DMS 273 (cell line): ENCODE measurements at regions not wholly inside any gene's neighbourhood (a gene's known extent, or its start where the extent isn't known, plus 50 kb on each side); places are given as distances from the start of the nearest gene placed in this dataset.
A peak's percentile ranks its signal among the peaks of the same experiment; 100 is the strongest.

ENCODE experiments used
- DNase-seq: peaks from one replicate; lab custom pipeline; 2025; ENCODE audit not compliant: unreplicated experiment; lab: John Stamatoyannopoulos, UW

DNA sequence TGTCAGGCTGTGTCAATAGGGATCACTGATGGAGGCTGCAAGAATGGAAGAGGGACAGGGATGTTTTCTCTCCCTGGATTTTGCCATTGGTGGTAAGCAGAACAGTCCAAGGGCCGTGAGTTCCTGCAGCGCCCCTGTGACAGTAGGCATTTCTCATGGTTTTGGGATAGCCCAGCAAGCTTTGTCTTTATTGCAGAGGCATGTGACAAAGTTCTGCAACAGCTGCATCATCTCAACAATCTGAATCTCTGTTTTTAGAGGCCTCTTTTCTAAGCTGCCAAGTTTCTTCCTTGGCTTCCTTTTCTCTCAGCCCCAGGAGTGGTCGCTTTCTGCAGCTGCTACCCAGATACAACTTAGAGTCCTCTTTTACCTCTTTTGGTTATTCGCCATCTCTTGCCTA is 95.7 kb upstream of the TSHZ3 start:
- DNase-seq = no peak

DNA sequence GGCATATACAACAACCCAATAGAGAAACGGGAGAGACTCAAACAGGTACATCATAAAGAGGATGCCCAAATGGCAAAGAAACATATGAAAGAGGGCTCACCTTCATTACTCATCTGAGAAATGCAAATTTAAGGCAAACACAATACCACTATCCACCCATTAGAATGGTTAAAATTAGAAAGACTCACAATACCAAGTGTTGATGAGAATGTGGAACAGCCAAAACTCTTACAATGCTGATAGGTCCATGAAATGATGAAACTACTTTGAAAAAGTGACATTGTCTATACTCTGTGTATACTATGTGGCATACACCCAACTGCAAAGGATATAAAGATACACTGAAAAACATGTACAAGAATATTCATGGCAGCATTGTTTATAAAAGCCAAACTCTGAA is 96.2 kb upstream of the TSHZ3 start:
- DNase-seq = no peak

DNA sequence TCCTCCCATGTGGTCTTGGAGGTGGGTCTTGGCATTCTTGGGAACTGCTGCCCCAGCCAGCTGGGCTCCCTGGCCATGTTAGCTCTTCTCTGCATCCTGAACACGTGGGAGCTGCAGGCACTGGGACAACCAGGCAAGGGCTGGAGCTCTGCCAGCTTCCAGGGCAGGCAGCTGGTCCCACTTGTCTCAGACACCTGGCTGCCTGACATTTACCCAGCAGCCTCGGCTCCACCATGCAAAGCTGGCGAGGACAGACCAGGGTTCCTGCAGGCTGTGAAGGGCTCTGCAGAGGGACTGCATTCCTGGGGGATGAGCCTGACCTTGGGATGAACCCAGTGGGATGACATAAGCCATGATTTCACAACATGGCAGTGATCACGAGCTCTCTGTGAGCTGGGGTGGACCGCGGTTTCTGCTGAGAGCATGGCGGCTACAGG is 99.0 kb upstream of the TSHZ3 start:
- peak; percentile 59 for DNase-seq

DNA sequence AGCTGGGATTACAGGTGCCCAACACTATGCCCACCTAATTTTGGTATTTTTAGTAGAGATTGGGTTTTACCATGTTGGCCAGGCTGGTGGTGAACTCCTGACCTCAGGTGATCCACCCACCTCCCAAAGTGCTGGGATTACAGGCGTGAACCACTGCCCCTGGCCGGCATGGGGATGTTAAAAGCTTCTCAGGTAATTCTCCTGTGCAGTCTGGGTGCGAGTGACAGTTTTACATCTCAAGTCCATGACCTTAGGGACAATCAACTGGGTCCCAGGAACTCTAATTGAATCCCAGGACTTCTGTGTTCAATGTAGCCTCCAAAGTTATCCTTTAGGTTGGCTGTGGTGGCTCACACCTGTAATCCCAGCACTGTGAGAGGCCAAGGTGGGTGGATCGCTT is 100.1 kb upstream of the TSHZ3 start:
- no peak for DNase-seq

DNA sequence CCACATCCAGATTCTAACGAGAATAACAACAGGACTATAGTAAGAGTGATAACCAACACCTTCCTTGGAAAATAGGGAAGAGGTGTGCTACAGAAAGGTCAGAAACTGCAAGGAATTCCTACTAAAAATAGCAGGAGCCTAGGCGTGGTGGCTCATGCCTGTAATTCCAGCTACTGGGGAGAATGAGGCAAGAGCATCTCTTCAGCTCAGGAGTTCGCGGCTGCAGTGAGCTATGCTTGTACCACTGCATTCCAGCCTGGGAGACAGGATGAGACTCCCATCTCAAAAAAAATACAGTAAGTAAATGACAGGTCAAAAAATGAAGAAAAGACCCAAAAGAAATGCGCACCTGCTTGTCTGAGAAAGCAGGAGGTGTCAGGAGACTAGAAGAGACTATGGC is 101.5 kb upstream of the TSHZ3 start:
- no peak for DNase-seq

DNA sequence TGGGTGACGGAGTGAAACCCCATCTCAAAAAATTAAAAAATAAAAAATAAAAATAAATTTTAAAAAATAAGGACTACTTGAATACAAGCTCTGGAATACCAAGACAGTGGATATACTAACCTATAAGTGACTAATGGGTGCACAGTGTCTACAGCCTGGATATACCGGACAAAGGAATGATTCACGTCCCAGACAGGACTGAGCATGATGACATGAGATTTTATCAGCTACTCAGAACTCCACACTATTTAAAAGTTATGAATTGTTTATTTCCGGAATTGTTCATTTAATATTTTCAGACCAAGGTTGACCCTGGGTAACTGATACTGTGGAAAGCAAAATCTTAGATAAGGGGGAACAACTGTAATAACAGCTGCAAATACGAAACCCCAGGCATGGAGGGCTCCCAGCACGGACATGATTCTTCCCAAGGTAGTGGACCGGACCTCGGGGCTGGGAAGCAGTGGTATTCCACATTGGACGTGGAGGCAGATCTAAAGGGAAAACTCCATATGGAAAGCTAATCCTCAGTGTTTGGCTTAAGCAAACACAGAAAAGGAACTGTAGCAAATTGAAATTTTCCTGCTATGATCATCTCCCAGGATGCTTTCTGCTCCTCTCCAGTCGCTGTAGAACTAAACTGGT is 102.6 kb upstream of the TSHZ3 start:
- DNase-seq = no peak

DNA sequence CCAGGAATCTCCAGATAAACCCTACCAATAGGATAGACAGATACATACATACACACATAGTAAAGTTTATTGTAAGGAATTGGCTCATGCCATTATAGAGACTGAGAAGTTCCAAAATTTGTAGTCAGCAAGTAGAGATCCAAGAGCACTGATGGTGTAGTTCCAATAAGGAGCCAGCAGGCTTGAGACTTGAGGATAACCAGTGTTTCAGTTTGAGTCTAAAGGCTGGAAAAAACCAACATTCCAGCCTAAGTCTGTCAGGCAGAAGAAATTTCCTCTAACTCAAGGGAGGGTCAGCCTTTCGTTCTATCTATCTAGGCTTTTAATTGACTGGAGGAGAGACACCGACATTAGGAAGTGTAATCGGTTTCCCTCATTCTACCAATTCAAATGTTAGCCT is 110.2 kb upstream of the TSHZ3 start:
- no peak for DNase-seq

DNA sequence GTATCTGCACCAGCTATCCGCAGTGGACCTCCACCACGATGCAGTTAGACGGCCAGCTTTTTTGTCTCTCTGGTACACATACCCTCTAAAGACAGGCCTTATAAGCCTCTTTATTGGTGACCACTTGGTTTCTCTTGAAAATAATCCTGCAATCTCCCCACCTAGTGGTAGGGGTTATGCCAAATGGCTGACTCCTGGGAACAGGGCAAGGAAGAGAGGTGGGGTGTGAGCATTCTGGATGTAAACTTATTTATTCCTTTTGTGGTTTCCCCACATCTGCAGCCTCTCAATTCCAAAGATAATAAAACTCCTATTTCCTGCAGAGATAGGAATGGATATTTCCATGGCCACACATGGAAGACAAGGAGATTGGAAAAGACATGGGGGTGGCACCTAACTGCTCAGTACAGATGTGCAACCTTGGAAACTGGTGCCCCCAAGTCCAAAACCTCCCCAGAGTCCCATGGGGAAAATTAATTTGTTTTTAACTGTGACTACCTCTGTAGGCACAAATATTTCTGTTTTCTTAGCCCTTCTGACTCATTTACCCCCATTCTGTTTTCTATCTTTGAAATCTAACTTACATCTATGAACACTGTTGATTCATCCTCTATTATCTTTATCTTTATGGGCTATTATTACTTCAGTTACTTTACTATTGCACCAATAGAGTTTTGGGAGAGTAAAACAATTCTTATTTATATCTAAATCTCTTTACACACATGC is 112.7 kb upstream of the TSHZ3 start:
- DNase-seq = no peak

DNA sequence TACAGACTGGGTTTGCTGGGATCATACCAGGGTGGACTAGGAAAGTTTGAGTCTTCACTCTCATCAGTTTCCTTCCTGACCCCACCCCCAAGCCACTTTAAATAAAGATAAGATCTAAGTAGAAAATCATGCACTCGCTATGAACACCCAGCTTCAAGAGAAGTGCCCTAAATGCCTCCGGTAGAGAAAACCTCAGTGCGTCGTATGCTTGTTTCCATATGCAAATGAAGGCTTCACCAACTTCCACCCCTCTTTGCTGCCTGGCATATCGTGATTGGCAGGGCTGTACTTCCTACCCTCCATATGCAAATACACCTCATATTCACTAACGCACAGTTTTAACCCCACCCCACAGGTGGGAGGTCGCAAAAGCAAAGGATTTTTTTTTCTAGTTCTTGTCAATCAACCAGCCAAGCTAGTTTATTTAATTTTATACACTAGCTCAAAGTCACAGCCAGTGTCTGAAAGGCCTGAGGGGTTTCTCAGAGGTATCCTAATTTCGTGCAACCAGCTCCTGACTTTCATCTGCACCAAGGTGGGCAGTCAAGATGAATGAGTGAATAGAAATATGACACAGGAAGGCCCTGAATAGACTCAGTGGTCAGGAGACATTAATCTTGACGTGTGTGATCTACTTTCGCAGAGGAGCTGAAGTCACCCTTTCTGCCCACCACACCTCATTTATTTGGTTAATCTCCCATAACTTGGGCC is 121.1 kb upstream of the TSHZ3 start:
- no peak for DNase-seq

DNA sequence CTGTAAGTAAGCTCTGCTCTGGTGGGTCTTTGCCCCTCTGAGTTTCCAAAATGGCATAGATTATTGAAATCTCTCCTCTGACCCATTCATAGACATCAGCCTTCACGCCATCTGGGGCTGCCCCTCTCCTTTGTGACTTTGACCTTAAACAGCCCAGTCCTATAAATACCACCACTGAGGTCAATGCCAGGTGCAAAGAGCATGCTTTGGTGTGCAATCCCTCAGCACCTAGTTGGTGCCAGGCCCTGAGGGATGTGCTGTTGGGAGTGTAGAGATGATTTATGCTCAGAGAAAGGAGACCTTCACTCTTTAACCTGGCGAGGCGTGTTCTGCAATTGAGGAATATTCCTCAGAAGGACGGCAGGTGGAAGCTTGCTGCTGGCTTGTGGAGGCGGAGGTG is 121.7 kb upstream of the TSHZ3 start:
- DNase-seq = no peak

DNA sequence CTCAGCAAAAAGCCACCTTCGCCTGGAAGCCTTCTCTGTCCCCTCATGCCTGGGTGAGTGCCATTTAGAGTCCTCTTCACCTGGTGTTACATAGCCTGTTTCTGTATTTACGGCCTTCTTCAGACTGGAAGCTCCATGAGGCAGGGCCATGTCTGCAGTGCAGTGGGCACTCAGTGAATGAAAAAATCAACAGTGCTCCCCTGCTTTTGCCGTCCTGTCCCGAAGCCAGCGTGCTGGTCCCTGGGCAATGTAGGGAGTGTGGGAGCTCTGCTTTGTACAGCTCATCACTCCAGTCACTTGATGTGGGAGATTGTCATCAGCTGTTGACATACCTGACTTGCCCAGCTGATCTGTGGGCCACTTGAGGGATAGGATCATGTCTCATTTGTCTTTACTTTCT is 129.0 kb upstream of the TSHZ3 start:
- DNase-seq = no peak

DNA sequence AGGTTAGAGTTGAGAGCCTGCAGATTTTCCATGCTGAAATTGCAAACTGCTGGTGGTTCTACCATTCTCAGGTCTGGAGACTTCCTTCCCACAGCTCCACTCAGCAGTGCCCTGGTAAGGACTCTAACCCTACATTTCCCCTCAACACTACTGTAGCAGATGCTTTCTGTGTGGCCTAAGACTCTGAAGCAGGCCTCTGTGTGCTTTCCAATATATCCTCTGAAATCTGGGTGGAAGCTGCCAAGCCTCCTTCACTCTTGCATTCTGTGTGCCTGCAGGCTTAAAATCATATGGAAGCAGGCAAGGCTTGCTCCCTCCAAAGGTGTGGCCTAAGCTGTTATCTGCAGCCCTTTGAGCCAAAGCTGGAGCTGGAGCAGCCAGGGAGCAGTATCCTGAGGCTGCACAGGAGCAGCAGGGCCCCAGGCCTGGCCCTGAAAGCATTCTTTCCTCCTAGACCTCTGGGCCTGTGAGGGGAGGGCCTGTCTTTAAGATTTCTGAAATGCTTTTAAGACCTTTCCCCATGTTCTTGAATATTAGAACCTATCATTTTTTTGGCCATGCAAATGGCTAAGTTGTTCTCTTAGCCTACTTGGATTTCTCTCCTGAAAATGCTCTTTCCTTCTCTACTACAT is 134.1 kb upstream of the TSHZ3 start:
- no peak for DNase-seq

DNA sequence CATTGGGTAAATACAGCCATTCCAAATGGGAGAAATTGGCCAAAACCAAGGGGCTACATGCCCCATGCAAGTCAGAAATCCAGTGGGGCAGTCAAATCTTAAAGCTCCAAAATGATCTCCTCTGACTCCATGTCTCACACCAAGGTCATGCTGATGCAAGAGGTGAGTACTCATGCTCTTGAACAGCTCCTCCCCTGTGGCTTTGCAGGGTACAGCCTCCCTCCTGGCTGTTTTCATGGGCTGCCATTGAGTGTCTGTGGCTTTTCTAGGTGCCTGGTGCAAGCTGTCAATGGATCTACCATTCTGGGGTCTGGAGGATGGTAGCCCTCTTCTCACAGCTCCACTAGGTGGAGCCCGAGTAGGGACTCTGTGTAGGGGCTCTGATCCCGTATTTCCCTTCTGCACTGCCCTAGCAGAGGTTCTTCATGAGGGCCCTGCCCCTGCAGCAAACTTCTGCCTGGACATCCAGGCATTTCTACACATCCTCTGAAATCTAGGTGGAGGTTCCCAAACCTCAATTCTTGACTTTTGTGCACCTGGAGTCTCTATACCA is 135.7 kb upstream of the TSHZ3 start:
- peak; percentile 17 for DNase-seq

DNA sequence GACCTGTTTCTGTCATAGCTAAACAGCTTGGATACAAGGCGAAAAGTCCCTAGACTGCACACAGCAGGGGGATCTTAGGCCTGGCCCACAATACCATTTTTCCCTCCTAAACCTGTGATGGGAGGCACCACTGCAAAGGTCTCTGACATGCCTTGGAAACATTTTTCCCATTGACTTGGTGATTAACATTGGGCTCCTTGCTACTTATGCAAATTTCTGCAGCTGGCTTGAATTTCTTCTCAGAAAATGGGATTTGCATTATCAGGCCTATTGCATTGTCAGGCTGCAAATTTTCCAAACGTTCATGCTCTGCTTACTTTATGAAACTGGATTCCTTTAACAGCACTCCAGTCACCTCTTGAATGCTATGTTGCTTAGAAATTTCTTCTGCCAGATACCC is 136.2 kb upstream of the TSHZ3 start:
- no peak for DNase-seq

DNA sequence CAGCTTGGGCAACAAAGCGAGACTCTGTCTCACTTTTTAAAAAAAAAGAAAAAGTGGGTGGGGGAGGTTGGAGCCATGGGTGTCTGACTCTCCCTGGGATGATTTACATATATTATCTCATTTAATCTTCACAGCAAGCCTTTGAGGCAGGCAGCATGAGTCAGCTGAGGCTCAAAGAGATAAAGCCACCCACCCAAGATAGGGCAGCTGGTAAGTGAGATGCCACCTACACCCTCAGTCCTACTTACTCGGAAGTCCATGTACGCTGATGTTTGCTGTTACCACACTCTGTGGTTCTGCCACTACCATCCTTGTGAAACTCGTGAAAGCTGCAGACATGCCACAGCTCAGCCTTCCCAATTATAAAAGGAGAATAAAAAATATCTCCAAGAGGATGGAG is 142.0 kb upstream of the TSHZ3 start:
- DNase-seq = no peak

DNA sequence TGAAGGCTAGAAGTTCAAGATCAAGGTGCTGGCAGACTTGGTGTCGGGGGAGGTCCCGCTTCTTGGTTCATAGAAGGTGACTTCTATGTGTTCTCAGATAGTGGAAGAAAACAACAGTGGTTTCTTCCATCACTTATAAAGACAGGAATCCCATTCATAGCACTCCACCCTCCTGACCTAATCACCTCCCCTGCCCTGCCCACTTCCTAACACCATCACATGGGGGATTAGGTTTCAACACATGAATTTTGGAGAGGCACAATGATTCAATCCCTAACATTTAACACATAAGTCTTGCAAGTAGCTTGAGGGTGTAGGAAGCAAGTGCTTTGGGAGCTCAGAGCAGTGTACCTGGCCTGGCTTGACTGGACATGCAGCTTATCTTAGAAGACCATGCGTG is 142.8 kb upstream of the TSHZ3 start:
- DNase-seq = no peak

DNA sequence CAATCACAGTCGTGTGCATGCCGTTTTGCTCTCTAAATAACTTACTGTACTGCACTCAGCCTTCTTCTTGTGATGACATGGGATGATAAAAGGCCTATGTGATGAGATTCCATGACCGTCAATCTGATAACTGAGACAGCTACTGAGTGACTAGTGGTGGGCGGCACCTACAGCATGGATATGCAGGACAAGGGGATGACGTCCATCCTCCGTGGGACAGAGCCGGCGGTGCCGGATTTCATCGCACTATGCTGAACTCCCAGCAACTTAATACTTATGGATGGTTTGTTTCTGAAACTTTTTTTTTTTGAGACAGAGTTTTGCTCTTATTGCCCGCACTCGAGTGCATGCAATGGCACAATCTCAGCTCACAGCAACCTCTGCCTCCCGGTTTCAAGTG is 146.8 kb upstream of the TSHZ3 start:
- no peak for DNase-seq

DNA sequence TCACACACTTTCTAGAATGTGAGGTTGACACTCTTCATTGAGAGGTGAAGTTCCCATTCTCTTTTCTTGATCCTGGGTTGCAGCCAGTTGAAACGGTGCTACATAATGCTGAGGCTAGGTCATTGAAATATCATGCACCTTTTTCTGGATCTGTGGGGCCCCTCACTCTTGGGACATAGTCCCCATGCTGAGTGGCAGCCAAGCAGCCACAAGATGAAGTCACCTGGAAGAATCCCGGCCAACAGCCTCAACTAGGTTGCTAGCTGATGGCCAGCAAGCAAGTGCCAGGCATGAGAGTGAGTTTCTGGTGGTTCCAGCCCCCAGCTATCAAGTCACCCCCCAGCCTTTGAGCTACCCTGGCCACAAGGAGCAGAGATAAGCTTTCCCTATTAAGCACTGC is 148.5 kb upstream of the TSHZ3 start:
- DNase-seq = no peak

DNA sequence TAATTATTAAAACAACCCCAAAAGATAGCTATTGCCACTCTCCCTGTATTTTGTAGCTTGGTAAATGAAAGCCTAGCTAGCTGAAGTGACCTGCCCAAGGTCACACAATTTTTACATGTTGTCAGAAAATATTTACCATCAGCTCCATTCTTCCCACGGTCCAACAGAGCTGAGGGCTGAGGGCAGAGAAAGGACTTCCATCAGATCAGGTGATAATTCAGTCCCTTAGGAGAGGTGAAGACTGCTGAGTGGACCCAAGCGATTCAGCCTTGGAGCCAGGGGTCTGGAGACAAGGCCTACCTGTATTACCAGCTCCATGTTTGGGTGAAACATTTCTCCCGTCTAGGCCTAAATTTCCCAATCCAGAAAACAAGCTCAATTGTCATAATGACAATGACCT is 149.5 kb upstream of the TSHZ3 start:
- DNase-seq = no peak

DNA sequence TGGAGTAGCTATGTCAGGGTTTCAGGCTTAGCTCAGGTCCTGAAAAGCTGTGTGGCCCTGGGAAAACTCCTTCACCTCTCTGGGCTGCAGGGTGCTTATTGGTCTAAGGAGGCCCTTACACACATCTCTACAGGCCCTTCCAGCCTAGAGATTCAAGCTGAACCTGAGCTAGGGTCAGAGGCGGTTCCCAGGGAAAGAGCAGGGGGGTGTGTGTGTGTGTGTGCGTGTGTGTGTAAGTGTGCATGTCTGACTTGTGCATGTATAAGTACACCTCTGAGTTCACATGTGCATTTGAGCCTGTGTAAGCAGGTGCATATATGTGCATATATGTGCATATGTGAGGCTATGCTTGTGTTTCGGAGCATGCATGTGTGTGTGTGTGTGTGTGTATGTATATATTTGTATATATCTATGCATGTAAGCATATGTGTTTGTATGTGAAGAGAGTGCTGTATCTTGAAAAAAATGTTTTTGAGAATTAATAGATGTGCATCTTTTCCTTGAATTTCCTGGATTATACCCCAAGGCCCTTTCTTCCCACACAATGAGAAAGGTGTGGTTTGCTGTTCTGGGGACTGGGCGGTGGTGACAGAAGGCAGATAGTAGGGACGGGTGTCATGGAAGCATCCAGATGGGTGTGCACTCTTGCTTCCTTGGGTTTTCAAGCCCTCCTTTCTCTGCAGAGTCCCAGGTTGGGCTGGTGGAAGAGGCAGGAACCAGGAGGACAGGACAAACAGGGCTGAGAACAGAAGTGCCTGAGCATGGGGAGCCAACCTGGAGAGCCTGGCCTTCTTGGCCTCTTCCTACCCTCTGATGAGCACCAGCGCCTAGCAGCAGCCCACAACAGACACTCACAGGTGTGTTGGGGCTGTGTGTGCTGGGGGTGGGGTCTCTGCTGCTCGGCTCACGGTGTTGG is 150.3 kb upstream of the TSHZ3 start:
- no peak for DNase-seq
